HG02678 (cell line): ENCODE measurements at regions not wholly inside any gene's neighbourhood (a gene's known extent, or its start where the extent isn't known, plus 50 kb on each side); places are given as distances from the start of the nearest gene placed in this dataset.
"Not testable (repeated sequence)": the region's sequence is repeated elsewhere in the genome, so short reads cannot be mapped to it uniquely, and the experiment has no call there.

ENCODE experiments used
- ATAC-seq: cut with Tn5 transposase; IDR thresholded peaks from one replicate; pipeline ENCODE4 v1.9.1; 2021; ENCODE audit warnings: mild to moderate bottlenecking, moderate library complexity; ENCODE audit not compliant: unreplicated experiment

GRCh38 chr11:104704888-104705287 is 193.4 kb downstream of the CASP12 start:
- no peak for ATAC-seq

DNA sequence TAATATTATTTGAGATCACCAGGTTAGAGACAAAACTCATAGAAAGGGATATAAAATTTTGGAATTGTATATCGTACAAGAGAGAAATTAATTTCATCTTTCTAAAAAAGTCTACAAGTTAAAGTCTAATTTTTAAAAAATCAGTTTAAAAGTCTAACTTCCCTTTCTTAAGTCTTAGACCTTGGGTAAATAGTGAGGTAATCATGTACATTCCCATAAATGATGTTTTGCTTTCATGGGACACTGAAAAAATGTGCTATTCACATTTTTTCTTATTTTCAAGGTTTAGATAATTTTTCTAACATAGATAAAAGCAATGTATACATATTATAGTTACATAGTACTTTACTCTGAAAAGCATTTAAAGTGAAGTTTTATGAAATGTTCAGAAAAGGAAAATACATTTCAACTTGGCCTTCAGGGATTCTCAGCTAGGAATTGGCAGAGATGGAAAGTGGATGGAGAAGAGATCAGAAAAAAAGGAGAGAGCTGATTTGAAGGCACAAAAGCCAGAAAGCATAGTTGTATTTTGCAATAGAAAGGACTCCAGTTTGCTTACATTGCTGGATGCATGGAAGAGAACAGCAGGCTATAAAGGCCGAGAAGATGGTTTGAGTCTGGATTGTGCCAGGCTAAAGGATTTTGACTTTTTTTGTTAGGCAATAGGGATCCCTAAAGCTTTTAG is 194.0 kb downstream of the CASP12 start:
- no peak for ATAC-seq

DNA sequence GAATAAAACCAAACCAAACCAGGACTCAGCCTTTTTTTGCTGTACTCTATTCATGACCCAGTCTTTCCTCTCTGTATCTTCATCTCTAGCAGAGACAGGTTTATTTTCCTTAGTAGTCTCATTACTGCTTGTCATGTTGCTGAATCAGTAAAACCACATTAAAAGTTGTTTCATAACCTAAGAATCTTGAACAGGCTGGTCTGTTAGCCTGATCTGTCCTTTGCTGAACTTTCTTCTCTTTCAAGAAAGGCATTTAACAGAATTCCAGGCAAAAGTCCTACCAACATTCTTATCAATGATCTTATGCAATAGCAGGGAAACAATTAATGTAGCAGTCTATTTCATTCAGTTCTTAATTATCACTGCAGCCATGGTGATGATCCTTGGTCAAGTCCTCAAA is 197.7 kb downstream of the CASP12 start:
- no peak for ATAC-seq

DNA sequence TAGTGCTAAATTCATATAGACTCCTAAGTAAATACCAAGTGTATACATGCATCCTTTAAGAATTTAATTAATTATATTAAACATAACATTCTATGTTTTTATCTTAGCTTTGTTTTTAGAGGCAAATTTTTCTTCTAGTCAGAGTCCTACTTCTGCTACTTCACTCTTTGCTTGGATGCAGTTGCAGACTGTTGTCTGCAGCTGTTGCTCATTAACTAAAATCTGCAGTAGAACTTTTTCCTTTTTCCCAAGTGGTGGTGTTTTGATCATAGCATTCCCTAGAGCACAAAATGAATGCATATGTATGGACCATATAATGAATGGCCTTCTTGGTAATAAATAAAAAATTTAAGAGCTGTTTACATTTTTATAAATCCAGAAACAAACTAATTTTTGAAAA is 198.3 kb downstream of the CASP12 start:
- ATAC-seq: no peak

DNA sequence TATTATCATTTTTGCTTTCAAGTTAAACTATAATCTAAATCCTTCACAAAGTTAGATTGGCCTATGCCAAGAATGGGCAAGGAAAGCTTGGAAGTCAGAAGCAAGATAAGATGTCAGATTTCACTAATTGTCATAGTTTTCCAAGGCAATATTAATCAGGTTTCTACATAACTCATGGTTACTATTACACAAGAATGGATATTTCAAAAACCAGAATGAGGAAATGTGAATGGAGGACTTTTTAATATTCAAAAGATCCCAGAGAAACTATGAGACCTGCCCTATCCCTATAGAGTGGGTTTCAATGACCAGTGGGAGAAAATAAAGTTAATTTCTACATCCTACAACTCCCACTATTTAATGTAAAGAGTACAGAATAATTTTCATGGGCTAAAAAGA is 203.2 kb downstream of the CASP12 start:
- ATAC-seq: no peak

DNA sequence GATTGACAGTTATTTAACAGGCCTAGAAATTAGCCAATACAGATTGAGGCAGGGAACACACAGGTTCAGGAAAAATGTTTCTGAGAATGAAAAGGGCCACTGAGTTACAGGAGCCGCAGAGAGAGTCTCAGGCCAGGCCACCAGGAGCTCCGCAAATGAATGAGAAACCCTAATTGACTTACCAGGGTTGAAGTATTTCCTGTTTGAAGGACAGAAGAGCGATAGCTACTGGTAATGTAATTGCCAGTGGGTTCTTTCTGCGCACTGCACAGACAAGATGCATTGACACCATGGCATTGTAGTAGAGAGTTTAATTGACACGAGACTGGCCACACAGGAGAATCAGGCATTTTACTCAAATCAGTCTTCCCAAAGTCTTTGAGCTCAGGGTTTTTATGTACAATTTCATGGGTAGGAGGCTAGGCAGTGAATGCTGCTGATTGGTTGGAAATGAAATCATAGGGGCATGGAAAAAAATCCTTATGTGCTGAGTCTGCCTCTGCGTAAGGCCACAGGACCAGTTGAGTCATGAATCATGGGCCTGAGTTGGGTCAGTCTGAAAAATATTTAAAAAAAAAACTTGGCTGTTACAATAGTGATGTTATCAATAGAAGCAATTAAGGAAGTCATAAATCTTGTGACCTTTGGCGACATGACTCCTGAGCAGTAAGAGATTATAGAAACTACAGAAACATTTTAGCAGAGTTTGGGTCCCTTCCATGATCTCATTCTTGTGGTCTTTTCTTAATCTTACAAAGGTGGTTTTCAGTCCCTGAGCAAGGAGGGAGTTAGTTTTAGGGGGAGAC is 203.8 kb downstream of the CASP12 start:
- no peak for ATAC-seq

DNA sequence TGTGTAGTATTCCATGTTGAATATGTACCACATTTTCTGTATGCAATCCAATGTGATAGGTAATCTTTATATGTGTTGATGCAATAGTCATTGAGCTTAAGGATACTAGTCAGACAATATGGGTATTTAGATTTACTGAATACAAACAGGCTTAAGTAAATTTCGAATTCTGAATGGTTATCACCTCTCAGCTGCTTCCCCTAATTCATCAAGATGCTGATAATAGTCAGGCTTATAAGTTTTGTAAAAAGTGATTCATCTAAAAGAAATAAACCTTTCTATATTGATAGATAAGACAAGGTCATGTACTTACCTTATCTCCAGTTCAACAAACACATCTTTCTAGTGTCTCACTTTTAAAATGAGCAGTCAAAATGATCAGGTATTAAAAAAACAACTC is 205.5 kb downstream of the CASP12 start:
- ATAC-seq: no peak

DNA sequence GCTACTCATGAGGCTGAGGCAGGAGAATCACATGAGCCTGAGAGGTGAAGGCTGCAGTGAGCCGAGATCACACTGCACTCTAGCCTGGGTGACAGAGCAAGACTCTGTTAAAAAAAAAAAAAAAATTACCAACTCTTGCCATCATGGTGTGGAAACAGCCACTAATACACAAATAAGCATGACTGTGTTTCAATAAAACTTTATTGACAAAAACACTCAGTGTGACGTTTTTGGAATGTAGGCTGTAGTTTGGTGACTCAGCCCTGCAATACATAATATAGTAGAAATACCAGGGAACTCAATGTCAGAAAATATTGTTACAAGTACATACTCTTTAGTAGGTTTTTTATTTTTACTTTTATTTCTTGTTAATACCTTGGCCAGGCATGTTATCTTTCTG is 207.1 kb downstream of the CASP12 start:
- no peak for ATAC-seq

- no peak for ATAC-seq
These were observed 208.0 kb downstream of the CASP12 start for GRCh38 chr11:104690241-104690640.

DNA sequence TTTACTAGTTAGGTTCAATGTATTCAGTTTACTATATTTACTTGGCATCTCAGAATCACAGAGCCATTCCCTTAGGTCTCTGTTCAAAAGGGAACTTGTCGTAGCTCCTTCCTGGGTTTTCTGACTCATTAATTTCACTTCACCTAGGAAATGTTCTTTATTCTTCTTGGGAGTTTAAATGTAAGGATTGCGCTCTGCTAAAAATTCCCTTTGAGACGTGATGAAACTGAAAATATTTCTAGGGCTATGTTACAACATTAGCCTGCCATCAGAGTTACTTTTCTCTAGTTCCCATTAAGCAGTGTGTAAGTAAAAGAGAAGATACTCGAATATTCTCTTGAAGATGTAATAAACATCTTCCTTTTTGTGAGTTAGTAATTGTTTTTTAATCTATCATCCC is 209.5 kb downstream of the CASP12 start:
- ATAC-seq: no peak

- ATAC-seq: no peak
These were observed 216.1 kb downstream of the CASP12 start for GRCh38 chr11:104682206-104682605.

DNA sequence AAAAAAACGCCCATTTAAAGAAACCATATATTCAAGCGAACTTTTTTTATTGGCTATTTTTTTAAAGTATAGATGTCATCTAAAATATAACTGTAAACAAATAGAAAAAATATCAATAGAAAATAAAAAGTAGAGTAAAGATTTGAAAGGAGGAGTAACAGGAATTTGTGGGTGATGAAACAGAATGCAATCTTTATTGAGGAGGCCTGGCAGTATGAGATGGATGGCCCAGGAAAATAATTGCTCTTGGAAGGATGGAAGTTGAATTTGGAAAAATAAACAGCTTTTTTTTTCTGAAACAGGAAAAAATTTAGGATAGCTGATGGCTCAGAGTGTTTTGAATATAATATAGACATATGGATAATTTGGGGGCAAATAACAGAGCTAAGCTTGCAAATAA is 219.0 kb downstream of the CASP12 start:
- ATAC-seq: no peak

- no peak for ATAC-seq
These were observed 219.9 kb downstream of the CASP12 start for GRCh38 chr11:104678408-104678807.

GRCh38 chr11:104677069-104677468 is 221.2 kb downstream of the CASP12 start:
- not testable (repeated sequence) for ATAC-seq

- ATAC-seq: no peak
These were observed 225.4 kb downstream of the CASP12 start for GRCh38 chr11:104672897-104673296.

DNA sequence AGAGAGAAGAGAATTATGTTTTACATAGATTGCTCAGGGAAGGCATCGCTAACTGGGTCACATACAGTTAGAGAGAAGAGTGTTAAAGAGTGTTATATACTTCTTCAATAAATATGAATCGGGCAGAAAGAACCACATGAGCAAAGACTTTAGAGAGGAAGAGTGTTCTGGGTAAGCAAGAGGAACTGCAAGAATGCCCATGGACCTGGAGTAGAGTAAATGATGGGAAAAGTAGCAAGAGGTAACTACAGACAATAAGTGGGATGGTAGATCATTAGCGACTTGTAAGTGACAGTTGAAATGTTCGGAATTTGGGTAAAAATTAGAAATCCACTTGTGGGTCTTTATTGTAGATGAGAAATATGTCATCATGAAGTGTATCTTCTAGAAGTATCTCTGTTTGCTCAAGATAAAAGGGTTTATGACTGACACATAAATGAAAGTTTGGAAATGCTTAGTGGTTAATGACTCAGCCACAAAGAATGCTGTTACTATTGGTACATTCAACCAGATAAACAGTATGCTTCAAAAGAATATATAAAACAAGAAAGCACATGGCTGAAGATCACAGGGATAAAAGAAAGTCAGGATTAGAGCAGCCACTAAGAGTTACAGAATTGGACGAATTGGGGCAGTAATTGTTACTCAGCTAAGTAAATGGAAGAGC is 229.3 kb downstream of the CASP12 start:
- no peak for ATAC-seq

GRCh38 chr11:104666624-104667023 is 231.6 kb downstream of the CASP12 start:
- no peak for ATAC-seq

GRCh38 chr11:104665641-104666040 is 232.6 kb downstream of the CASP12 start:
- no peak for ATAC-seq

- no peak for ATAC-seq
These were observed 234.8 kb downstream of the CASP12 start for GRCh38 chr11:104663190-104664140.

DNA sequence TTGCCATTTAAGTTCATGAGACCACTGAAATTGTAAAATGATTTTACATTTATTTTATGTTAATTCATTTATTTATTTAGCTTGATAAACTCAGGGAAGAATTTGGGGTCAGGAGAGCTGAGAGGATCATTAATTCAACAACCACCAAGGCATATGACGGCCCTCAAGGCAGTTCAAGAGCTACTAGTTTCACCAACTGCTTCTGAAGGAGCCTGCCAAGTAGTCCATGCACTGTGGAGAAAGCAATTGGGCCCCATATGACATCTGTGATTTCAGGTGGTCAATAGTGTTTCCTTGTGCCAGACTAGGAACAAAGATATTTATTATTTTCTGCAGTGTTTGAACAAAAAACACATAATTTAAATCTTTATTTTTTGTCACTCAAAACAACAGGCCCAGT is 236.4 kb downstream of the CASP12 start:
- ATAC-seq: no peak

DNA sequence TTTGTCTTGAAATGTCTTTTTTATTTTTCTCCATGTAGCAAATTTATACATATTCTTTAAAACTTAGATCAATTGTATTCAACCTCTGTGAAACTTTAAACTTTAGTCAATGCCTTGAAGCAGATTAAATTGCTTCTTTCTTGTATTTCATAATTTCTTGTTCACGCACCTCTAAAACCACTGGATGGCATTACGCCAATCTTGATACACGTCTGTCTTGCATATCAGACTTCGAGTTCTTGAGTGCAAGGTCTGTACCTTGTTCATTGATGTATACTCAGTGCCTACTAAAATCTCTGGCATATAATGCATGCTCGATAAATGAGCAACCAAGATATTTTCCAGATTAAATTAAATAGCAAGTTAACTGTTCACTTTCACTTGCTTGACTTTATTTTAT is 236.8 kb downstream of the CASP12 start:
- no peak for ATAC-seq
